COLO668 (cell line): ENCODE measurements at regions not wholly inside any gene's neighbourhood (a gene's known extent, or its start where the extent isn't known, plus 50 kb on each side); places are given as distances from the start of the nearest gene placed in this dataset.
"Not testable (repeated sequence)": the region's sequence is repeated elsewhere in the genome, so short reads cannot be mapped to it uniquely, and the experiment has no call there.

Experiments
- DNase-seq: peaks from one replicate; lab custom pipeline; 2025; ENCODE audit not compliant: unreplicated experiment; lab: John Stamatoyannopoulos, UW

GRCh38 chr2:16374671-16375070 is 291.0 kb downstream of the CYRIA start:
- DNase-seq = no peak

DNA sequence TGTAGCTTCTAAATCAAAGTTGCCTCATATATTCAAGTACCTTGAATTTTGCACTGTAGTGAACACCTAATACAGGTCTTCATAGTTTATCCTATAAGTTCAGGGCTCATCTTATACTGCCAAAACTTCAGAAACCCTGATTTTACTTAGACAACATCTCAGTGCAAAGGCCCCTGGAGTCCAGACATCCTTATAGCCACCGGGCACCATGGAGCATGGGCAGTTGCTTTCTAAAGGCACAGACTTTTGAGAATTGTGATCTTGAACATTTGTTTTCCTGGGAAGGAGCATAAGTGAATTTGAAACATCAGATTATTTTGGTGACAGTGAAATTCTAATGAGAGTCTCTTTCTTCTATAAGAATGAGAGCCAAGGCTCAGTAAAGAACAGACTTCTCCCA is 292.3 kb downstream of the CYRIA start:
- no peak for DNase-seq

DNA sequence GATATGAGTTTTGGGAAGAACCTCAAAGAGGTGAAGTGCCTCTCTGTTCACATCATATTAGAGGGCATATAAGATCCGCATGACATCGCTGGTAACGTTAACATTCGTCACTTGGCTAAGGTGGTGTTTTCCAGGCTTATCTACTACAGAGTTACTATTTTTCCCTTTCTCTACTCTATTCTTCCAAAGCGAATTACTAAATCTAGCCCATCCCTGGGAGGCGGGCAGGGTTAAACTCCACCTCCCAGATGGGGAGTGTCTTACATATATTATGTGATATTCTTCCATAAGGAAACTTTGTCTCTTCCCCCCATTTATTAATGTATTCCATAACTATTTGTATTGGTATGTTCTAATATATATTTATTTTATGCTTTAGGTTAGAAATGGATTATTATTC is 293.9 kb downstream of the CYRIA start:
- no peak for DNase-seq

- no peak for DNase-seq
Observed at GRCh38 chr2:16368951-16369350, 296.7 kb downstream of the CYRIA start.

GRCh38 chr2:16368328-16368727 is 297.3 kb downstream of the CYRIA start:
- no peak for DNase-seq

DNA sequence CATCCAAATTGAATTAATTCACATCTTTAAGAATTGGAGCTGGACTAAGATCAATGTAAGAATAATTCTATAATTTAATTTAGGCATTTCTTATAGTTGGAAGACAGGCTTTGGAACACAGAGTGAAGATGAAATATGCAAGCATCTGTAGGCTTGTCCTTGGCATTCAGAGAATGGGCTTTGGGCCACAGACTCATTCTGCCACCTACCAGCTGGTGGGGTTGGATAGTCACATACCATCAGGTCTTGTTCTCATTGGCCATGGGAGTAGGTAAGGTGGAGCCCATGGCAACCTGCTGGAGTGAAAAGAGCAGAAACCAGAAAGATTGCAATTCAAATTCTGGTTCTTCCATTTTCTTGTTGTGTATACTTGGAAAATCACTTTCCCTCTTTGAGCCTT is 300.3 kb downstream of the CYRIA start:
- DNase-seq = no peak

DNA sequence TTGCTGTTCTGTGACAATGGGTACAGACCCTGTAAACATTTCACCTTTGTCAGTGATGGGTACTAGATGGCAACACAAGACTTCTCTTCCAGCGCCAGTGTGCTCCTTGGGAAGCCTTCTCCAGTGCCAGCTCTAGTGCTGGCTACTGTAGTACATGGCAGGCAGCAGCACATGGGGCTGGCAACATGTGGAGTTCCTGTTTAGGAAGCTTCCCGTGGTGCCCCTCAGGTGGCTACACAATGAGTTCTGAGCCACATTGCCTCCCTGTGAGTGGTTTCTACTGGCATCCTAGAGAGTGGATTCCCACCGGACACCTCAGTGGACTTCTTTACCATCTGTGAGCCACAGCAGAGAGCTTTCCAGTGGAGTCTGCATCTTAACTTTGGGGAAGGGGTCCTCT is 302.1 kb downstream of the CYRIA start:
- DNase-seq = no peak

DNA sequence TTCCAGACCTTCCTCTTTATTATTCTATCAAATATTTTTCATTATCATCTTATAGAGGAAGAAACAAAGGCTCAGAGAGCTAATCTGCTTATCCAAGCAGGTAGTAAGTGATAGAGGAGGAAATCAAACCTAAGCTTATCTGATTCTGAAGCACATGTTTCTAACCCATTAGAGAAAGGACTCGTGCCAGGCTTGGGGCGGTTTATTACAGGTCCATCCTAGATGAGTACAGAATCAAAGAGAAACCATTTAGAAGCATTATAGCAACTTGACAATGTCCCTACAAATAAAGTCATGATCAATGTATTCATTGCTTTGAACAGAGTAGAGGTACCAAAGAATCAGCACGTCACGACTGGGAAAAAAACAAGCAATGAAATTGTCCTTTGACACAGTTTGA is 303.0 kb downstream of the CYRIA start:
- no peak for DNase-seq

GRCh38 chr2:16361261-16361995 is 304.2 kb downstream of the CYRIA start:
- DNase-seq = no peak

- DNase-seq = no peak
Observed at GRCh38 chr2:16359961-16360360, 305.7 kb downstream of the CYRIA start.

GRCh38 chr2:16357188-16357587 is 308.4 kb downstream of the CYRIA start:
- no peak for DNase-seq

DNA sequence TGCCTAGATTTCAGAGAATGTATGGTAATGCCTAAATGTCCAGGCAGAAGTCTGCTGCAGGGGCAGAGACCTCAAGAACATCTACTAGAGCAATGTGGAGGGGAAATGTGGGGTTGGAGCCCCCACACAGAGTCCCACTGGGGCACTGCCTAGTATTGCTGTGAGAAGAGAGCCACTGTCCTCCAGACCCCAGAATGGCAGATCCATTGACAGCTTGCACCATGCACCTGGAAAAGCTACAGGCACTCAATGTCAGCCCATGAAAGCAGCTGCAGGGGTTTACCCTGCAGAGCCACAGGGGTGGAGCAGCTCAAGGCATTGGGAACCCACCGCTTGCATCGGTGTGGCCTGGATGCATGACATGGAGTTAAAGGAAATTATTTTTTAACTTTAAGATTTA is 314.1 kb downstream of the CYRIA start:
- DNase-seq = no peak

- no peak for DNase-seq
Observed at GRCh38 chr2:16351137-16351536, 314.5 kb downstream of the CYRIA start.

DNA sequence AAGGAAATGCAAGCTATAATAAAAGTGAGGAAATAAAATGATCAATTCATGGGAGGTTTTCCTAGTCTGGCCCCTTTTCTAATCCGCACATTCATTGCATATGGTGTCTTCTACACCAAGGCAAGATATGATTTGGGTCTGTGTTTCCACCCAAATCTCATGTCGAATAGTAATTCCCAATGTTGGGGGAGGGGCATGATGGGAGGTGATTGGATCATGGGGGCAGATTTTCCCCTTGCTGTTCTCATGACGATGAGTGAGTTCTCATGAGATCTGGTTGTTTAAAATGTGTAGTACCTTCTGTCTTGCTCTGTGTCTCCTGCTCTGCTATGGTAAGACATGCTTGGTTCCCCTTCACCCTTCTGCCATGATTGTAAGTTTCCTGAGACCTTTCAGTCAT is 315.4 kb downstream of the CYRIA start:
- no peak for DNase-seq

DNA sequence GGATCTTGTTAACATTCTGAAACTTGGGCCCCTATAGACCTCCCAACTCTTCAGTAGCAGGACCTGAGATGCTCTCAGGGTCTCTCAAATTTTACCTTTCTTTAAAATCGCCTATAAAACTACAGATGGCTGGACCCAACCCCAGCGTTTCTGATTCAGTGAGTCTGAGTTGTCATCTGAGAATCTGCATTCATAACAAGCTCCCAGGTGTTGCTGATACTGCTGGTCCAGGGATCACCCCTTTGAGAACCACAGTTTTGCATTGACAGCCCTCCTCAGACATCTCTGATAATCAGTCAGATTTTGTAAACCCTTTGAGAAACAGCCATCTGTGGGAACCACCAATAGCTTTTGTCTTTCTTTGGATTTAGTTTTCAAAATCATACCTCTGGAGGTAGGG is 315.8 kb downstream of the CYRIA start:
- DNase-seq = no peak

- no peak for DNase-seq
Observed at GRCh38 chr2:16348821-16349515, 316.7 kb downstream of the CYRIA start.

DNA sequence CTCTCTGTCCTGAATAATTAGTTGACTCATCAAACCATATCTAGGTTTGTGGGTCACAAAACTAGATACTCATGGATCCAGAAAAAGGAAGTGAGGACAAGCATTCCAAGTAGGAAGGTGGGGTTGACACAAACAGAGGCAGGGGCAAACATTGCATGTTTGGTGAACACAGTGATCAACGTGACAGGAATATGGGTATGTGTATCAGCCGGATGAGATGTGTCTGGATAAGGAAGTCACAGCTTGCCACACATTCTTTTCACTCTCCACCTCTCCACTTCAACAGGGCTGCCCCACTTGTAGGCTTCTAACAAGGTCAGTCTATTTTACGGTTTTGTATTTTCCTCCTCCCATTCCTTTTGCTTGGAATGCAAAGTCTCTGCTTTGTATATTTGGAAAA is 319.0 kb downstream of the CYRIA start:
- DNase-seq = no peak

- not testable (repeated sequence) for DNase-seq
Observed at GRCh38 chr2:16345231-16345630, 320.4 kb downstream of the CYRIA start.

GRCh38 chr2:16339206-16339605 is 326.4 kb downstream of the CYRIA start:
- no peak for DNase-seq

DNA sequence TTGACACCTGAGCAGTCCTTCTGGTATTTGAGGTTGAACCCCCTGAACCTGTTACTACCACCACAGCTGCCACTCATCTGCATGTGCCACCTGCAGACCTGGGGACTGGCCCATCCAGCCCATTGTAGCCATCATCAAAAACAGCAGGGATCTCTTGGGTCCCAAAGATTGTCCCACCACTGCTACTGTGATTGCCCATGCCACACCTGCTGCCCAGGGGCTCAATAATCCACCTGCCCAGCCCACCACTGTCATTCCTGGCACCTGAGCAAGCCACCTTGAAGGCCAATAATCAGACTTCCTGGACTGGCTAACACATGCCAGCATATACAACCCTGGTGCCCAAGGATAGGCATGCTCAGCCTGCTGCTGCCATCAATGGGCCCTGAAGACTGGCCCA is 327.6 kb downstream of the CYRIA start:
- no peak for DNase-seq

- DNase-seq = no peak
Observed at GRCh38 chr2:16336916-16337315, 328.7 kb downstream of the CYRIA start.

DNA sequence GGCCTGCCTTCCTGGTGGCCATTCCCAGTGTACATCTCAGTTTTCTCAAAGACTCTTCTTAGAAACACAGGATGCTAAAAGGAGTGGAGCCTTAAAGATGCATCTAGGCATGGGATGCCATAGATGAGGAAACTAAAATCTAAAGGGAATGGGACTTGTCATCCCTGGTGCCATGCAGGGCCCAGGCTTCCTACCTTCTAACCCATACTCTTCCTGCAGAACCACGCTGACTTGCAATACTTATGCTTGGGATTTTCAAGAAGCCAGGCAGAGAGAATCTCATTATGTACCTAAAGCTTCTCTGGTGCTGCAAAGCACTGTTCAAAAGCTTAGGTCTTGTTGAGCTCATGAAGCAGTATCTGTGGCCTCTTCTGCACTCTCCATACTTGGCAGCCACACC is 329.1 kb downstream of the CYRIA start:
- no peak for DNase-seq

DNA sequence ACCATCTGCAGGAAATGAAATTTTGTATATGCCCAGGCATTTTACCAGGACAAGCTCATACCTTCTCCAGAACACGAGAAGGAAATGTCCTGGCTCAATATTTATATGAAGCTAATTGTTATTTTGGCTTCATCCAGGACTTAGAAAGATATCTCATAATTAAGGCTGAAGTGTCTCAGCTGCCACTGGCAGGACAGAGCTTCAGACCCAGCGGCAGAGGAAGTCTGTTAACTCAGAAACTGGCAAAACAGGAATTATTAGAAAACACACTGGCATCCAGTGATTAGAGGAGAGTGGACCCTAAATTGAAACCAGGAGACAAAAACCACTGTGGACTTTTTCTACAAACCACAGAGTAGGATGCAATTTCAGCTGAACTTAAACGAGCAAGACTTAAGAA is 329.7 kb downstream of the CYRIA start:
- no peak for DNase-seq
